ENCODE measurements at regions not wholly inside any gene's neighbourhood (a gene's known extent, or its start where the extent isn't known, plus 50 kb on each side); places are given as distances from the start of the nearest gene placed in this dataset.

GRCh38 chr2:41483982-41484857 lies 563.6 kb upstream of the PKDCC start:
- Histone ChIP-seq H3K9me3 (no peaks in the 10 kb centered on the region), H3K27me3 (no peaks in the 10 kb centered on the region), H3K36me3 (no peaks in the 10 kb centered on the region), H3K4me3 (no peak overlapping the region), H3K4me1 (no peaks in the 10 kb centered on the region), H3K27ac (no peak overlapping the region)
- intact Hi-C loops (cut with DNase I), result no loop called here
- ATAC-seq (no peak), DNase-seq (no peak)
- TF ChIP-seq, protein P1, sequence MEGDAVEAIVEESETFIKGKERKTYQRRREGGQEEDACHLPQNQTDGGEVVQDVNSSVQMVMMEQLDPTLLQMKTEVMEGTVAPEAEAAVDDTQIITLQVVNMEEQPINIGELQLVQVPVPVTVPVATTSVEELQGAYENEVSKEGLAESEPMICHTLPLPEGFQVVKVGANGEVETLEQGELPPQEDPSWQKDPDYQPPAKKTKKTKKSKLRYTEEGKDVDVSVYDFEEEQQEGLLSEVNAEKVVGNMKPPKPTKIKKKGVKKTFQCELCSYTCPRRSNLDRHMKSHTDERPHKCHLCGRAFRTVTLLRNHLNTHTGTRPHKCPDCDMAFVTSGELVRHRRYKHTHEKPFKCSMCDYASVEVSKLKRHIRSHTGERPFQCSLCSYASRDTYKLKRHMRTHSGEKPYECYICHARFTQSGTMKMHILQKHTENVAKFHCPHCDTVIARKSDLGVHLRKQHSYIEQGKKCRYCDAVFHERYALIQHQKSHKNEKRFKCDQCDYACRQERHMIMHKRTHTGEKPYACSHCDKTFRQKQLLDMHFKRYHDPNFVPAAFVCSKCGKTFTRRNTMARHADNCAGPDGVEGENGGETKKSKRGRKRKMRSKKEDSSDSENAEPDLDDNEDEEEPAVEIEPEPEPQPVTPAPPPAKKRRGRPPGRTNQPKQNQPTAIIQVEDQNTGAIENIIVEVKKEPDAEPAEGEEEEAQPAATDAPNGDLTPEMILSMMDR (IDR thresholded peaks at IDR 0.05), result no peak
- TF ChIP-seq POLR2A (IDR thresholded peaks at IDR 0.05), result no peak
- WGBS (ENCODE audit: insufficient coverage, low coverage, low lambda C conversion rate, missing lambda C conversion rate), result 40% methylated on average over 7 of the region's 7 CpGs

DNA sequence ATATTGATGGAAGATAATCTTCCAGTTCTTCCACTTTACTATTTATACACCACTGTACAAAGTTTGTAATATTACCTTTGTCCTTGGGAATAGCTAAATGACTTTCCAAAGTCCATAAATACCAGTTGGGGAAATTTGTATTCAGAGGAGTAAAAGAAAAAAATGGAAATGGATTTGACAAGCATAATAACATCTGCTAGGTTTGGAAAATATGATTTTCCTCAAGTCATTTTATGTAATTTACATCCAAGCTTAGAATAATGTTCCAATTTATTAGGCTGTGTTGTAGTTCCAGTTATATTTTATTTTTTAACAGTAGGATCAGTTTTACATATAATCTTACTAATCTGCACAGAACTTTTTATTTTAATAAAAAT lies 563.0 kb upstream of the PKDCC start:
- Histone ChIP-seq H3K9me3 (no peaks in the 10 kb centered on the region), H3K4me3 (no peak overlapping the region), H3K4me1 (no peaks in the 10 kb centered on the region), H3K27ac (no peak overlapping the region), H3K36me3 (no peaks in the 10 kb centered on the region), H3K27me3 (no peaks in the 10 kb centered on the region)
- no peak for ATAC-seq
- TF ChIP-seq POLR2A (IDR thresholded peaks at IDR 0.05), result no peak
- TF ChIP-seq, protein P1 (IDR thresholded peaks at IDR 0.05), result no peak
- no peak for DNase-seq
- intact Hi-C loops (cut with DNase I), result no loop called here

DNA sequence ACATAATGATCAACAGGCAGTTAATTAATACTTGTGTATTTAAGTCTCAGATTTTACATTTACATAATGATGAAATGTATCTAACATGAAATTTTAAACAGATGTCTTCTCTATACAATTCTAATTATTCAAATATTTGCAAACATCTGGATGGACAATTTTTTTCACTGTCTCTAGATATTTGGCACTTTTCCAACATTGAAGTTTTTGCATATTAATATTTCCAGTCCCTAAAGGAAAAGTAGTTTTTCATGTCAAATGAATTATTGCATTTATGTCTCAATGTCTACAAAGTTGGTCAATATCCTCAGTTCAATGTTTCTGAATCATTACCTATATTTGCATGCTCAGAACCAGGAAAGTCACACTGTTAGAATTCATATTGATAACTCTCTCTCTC lies 560.9 kb upstream of the PKDCC start:
- ATAC-seq, result no peak
- no peaks in the 10 kb centered on the region for H3K4me1 ChIP-seq
- H3K27ac ChIP-seq, result no peak overlapping the region
- H3K36me3 ChIP-seq, result no peaks in the 10 kb centered on the region
- H3K27me3 ChIP-seq, result no peaks in the 10 kb centered on the region
- H3K4me3 ChIP-seq, result no peak overlapping the region
- TF ChIP-seq, protein P1 (IDR thresholded peaks at IDR 0.05), result no peak
- TF ChIP-seq POLR2A (IDR thresholded peaks at IDR 0.05), result no peak
- intact Hi-C loops (cut with DNase I), result no loop called here
- no peak for DNase-seq
- no peaks in the 10 kb centered on the region for H3K9me3 ChIP-seq

DNA sequence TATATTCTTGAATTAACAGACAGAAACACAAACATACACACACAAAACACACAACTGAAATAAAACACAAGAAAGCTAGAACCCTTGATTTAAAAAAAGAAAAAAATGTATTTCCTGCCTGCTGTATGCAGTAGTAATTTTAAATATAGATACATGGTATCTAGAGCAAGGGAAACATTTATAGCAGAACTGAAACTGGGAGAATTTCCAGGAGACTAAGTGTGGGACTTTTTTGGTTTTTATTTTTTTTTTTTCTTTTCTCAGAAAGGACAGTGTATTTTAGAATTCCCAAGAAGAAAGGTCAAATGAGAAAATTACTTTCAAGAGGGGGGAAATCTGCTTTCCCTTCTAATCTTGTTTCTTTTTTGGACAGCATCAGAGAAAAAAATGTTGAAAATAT lies 558.9 kb upstream of the PKDCC start:
- Histone ChIP-seq H3K27ac (no peak overlapping the region), H3K27me3 (no peaks in the 10 kb centered on the region), H3K9me3 (no peaks in the 10 kb centered on the region), H3K4me3 (no peak overlapping the region), H3K4me1 (no peaks in the 10 kb centered on the region), H3K36me3 (no peaks in the 10 kb centered on the region)
- TF ChIP-seq, protein P1 (IDR thresholded peaks at IDR 0.05), result no peak
- TF ChIP-seq POLR2A (IDR thresholded peaks at IDR 0.05), result no peak
- ATAC-seq (no peak), DNase-seq (no peak)
- intact Hi-C loops (cut with DNase I), result no loop called here

DNA sequence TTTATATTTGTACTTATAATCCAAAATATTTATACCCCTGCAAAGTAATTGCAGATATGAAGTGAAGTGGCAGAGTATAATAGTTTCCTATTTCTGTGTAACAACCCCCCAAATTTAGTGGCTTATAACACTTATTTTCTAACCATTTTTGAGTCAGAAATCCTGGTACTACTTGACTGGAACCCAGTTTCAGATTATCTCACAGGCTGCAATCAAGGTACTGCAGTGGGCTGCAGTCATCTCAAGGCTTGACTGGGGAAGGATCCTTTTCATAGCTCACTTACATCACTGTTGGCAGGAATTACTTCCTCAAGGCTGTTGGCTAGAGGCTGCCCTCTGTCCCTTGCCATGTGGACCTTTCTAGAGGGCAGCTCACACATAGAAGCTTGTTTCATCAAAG lies 558.2 kb upstream of the PKDCC start:
- no peak overlapping the region for H3K27ac ChIP-seq
- no peak for ATAC-seq
- DNase-seq, result no peak
- H3K36me3 ChIP-seq, result no peaks in the 10 kb centered on the region
- intact Hi-C loops (cut with DNase I), result no loop called here
- no peaks in the 10 kb centered on the region for H3K27me3 ChIP-seq
- TF ChIP-seq, protein P1 (IDR thresholded peaks at IDR 0.05), result no peak
- H3K4me1 ChIP-seq, result no peaks in the 10 kb centered on the region
- H3K9me3 ChIP-seq, result peaks cover 0 to 4% (median 0%) of the 10 kb centered on the region in 4 donors
- no peak overlapping the region for H3K4me3 ChIP-seq
